Prostate gland (tissue), 2 donors: ENCODE measurements at regions not wholly inside any gene's neighbourhood (a gene's known extent, or its start where the extent isn't known, plus 50 kb on each side); places are given as distances from the start of the nearest gene placed in this dataset.

Source experiments
- CTCF ChIP-seq, 4 experiments: fragments of 200-600 bp in 2 of 4; fragments of 450-650 bp in 2 of 4; sonication (generic) in 2 of 4; IDR thresholded peaks; 1 replicate in 3 of 4; 2 replicates in 1 of 4; pipeline ENCODE4 v1.5.1; 2016 to 2019; ENCODE audit warnings: antibody characterized with exemption in 4 of 4, mild to moderate bottlenecking in 2 of 4, moderate library complexity in 2 of 4
- POLR2A ChIP-seq: fragments of 450-650 bp; IDR thresholded peaks from one replicate; pipeline ENCODE4 v1.6.1; 2016; ENCODE audit warnings: antibody characterized with exemption, mild to moderate bottlenecking

DNA sequence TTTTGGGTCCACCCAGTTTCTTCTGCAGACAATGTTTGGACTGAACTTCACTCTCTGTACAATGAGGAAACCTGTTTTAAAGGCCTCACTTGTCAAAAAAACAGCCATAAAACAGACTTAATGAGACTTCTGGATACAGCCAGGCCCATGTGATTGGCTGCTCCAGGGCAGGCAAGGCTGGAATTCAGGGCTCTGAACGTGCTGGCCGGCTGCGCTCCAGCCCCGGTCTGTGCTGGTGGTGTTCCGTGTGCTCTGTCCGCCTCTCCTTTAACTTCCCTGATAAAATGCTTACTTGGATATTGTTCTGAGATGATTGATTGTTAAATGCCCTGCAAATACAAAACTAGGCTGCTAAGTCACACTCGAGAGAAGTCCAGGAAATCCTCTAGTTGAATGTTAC, 131.2 kb upstream of the KLF4 start:
- TF ChIP-seq CTCF (IDR thresholded peaks at IDR 0.05) (no peak), POLR2A (peak; percentile 11)
